ENCODE measurements at regions not wholly inside any gene's neighbourhood (a gene's known extent, or its start where the extent isn't known, plus 50 kb on each side); places are given as distances from the start of the nearest gene placed in this dataset.

DNA sequence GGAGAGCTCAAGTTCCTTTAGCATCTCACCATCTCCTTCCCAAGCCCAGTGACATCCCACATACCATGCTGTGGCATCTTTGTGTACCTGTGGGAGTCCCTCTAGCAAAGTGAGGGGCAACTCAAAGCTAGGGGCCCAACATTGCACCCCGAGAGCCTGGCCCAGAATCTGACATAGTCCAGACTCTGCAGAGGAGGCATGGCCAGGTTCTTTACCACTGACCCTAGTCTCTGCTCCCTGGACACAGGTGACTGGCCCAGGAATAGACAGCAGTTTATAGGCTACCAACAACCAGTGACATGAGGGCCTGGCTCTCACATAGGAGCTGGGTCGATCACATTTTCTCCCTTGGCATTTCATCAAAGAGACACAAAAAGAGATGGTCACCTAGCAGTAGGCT is 444.0 kb upstream of the ZMIZ1 start:
- no peak for TF ChIP-seq EZH2phosphoT487 (IDR thresholded peaks at IDR 0.05; ENCODE audit: borderline replicate concordance, low read depth, low read length)
- TF ChIP-seq CTCF (conservative IDR thresholded peaks at IDR 0.05; ENCODE audit: low read length): no peak
- ChIA-PET POLR2A (no interaction called here), CTCF (ENCODE audit: unreplicated experiment) (interaction anchor here (0.6 kb wide), 1 partner anchor 1372 kb away, joined by 3 read pairs; no protein-coding TSS in a partner anchor)
- BruUV-seq (replicated peaks): no TSS peak
- Histone ChIP-seq H2AFZ (ENCODE audit: low read length) (no peak overlapping the region), H3K4me1 (ENCODE audit: insufficient read depth, low read length, poor library complexity, severe bottlenecking) (no peaks in the 10 kb centered on the region), H3K9me2 (ENCODE audit: insufficient read depth, low read length) (no peaks in the 10 kb centered on the region), H3K36me3 (ENCODE audit: insufficient read depth, low read length) (no peaks in the 10 kb centered on the region), H3K79me2 (ENCODE audit: insufficient read depth, low read depth, low read length) (no peaks in the 10 kb centered on the region), H3K4me2 (ENCODE audit: low read length) (no peak overlapping the region), H4K20me1 (ENCODE audit: insufficient read depth, low read length) (no peaks in the 10 kb centered on the region), H3K9me3 (ENCODE audit: low read length) (no peaks in the 10 kb centered on the region), H3K27ac (ENCODE audit: low read depth, low read length, poor library complexity, severe bottlenecking) (no peak overlapping the region), H3K4me3 (ENCODE audit: low read depth, low read length, poor library complexity, severe bottlenecking) (no peak overlapping the region)
- intact Hi-C loops (cut with micrococcal nuclease; ENCODE audit: unreplicated experiment): no loop called here
- DNase-seq (ENCODE audit: low spot score): no peak

DNA sequence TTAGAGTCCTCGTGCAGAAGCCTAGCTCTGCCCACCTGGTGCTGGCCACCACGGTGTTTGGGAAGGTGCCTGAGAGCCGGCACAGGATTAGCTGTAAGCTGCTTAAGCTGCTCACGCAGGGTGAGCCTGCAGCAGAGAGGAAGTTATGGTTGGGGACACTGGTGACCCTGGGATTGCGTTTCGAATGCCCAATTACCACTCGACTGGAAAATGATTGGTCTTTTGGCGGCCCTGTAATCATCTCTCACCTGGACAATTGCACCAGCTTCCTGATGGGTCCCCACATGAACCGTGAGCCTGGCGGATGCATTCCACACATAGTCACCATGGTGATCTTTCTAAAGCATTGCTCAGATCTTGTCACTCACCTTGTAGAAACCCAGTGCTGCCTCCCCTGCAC is 442.3 kb upstream of the ZMIZ1 start:
- no peak for DNase-seq (ENCODE audit: low spot score)
- ChIA-PET POLR2A (no interaction called here), CTCF (ENCODE audit: unreplicated experiment) (no interaction called here)
- H3K36me3 ChIP-seq (ENCODE audit: insufficient read depth, low read length): no peaks in the 10 kb centered on the region
- H3K79me2 ChIP-seq (ENCODE audit: insufficient read depth, low read depth, low read length): no peaks in the 10 kb centered on the region
- H3K4me2 ChIP-seq (ENCODE audit: low read length): no peak overlapping the region
- intact Hi-C loops (cut with micrococcal nuclease; ENCODE audit: unreplicated experiment): no loop called here
- H2AFZ ChIP-seq (ENCODE audit: low read length): no peak overlapping the region
- H3K4me3 ChIP-seq (ENCODE audit: low read depth, low read length, poor library complexity, severe bottlenecking): no peak overlapping the region
- TF ChIP-seq EZH2phosphoT487 (IDR thresholded peaks at IDR 0.05; ENCODE audit: borderline replicate concordance, low read depth, low read length): no peak
- no peak for TF ChIP-seq CTCF (conservative IDR thresholded peaks at IDR 0.05; ENCODE audit: low read length)
- no TSS peak for BruUV-seq (replicated peaks)
- H4K20me1 ChIP-seq (ENCODE audit: insufficient read depth, low read length): no peaks in the 10 kb centered on the region
- no peaks in the 10 kb centered on the region for H3K4me1 ChIP-seq (ENCODE audit: insufficient read depth, low read length, poor library complexity, severe bottlenecking)
- no peak overlapping the region for H3K27ac ChIP-seq (ENCODE audit: low read depth, low read length, poor library complexity, severe bottlenecking)
- H3K9me3 ChIP-seq (ENCODE audit: low read length): no peaks in the 10 kb centered on the region
- no peaks in the 10 kb centered on the region for H3K9me2 ChIP-seq (ENCODE audit: insufficient read depth, low read length)

- Histone ChIP-seq H3K9me2 (ENCODE audit: insufficient read depth, low read length) (no peaks in the 10 kb centered on the region), H3K4me1 (ENCODE audit: insufficient read depth, low read length, poor library complexity, severe bottlenecking) (no peaks in the 10 kb centered on the region), H3K4me3 (ENCODE audit: low read depth, low read length, poor library complexity, severe bottlenecking) (no peak overlapping the region), H2AFZ (ENCODE audit: low read length) (no peak overlapping the region), H3K9me3 (ENCODE audit: low read length) (no peaks in the 10 kb centered on the region), H3K4me2 (ENCODE audit: low read length) (no peak overlapping the region), H4K20me1 (ENCODE audit: insufficient read depth, low read length) (no peaks in the 10 kb centered on the region), H3K79me2 (ENCODE audit: insufficient read depth, low read depth, low read length) (no peaks in the 10 kb centered on the region), H3K27ac (ENCODE audit: low read depth, low read length, poor library complexity, severe bottlenecking) (no peak overlapping the region), H3K36me3 (ENCODE audit: insufficient read depth, low read length) (no peaks in the 10 kb centered on the region)
- no peak for DNase-seq (ENCODE audit: low spot score)
- BruUV-seq (replicated peaks): no TSS peak
- CTCF ChIA-PET (ENCODE audit: unreplicated experiment): no interaction called here
- TF ChIP-seq CTCF (conservative IDR thresholded peaks at IDR 0.05; ENCODE audit: low read length) (no peak), EZH2phosphoT487 (IDR thresholded peaks at IDR 0.05; ENCODE audit: borderline replicate concordance, low read depth, low read length) (no peak)
- intact Hi-C loops (cut with micrococcal nuclease; ENCODE audit: unreplicated experiment): no loop called here
- POLR2A ChIA-PET: no interaction called here
Observed at GRCh38 chr10:78627254-78627795, 441.4 kb upstream of the ZMIZ1 start.

Data from OCI-LY7 (cell line).